Smooth muscle cell (in vitro differentiated cells): ENCODE measurements at regions not wholly inside any gene's neighbourhood (a gene's known extent, or its start where the extent isn't known, plus 50 kb on each side); places are given as distances from the start of the nearest gene placed in this dataset.
"Not testable (repeated sequence)": the region's sequence is repeated elsewhere in the genome, so short reads cannot be mapped to it uniquely, and the experiment has no call there.

Source experiments
- DNase-seq: peaks from one replicate; lab custom pipeline; 2025; ENCODE audit not compliant: unreplicated experiment; lab: John Stamatoyannopoulos, UW
- H2AFZ ChIP-seq: fragments of 200-600 bp; sonication (generic); 2 replicates; pipeline ENCODE4 v1.6.0; 2016; ENCODE audit warnings: antibody characterized with exemption, low read depth, mild to moderate bottlenecking
- H3F3A ChIP-seq: fragments of 200-600 bp; sonication (generic); 2 replicates; pipeline ENCODE4 v1.6.0; 2017; ENCODE audit warnings: antibody characterized with exemption, low read depth
- H3K27ac ChIP-seq: fragments of 200-600 bp; sonication (generic); 2 replicates; pipeline ENCODE4 v1.5.1; 2016; ENCODE audit warnings: low read depth, mild to moderate bottlenecking
- H3K27me3 ChIP-seq: fragments of 200-600 bp; sonication (generic); 2 replicates; pipeline ENCODE4 v1.6.1; 2016; ENCODE audit warnings: low read depth, mild to moderate bottlenecking
- H3K36me3 ChIP-seq: fragments of 200-600 bp; sonication (generic); 2 replicates; pipeline ENCODE4 v1.5.1; 2016; ENCODE audit warnings: low read depth
- H3K4me1 ChIP-seq: fragments of 200-600 bp; sonication (generic); 2 replicates; pipeline ENCODE4 v1.5.1; 2016; ENCODE audit warnings: low read depth
- H3K4me2 ChIP-seq: fragments of 200-600 bp; sonication (generic); 2 replicates; pipeline ENCODE4 v1.6.0; 2016; ENCODE audit warnings: mild to moderate bottlenecking
- H3K4me3 ChIP-seq: fragments of 200-600 bp; sonication (generic); 2 replicates; pipeline ENCODE4 v1.5.1; 2016; ENCODE audit warnings: mild to moderate bottlenecking
- H3K79me2 ChIP-seq: fragments of 200-600 bp; sonication (generic); 2 replicates; pipeline ENCODE4 v1.6.0; 2016; ENCODE audit warnings: low read depth, mild to moderate bottlenecking
- H3K9ac ChIP-seq: fragments of 200-600 bp; sonication (generic); 2 replicates; pipeline ENCODE4 v1.6.0; 2016; ENCODE audit warnings: low read depth
- H3K9me3 ChIP-seq: fragments of 200-600 bp; sonication (generic); replicated peaks from 2 replicates; pipeline ENCODE4 v1.5.1; 2016; ENCODE audit warnings: low read depth
- H4K20me1 ChIP-seq: fragments of 200-600 bp; sonication (generic); 2 replicates; pipeline ENCODE4 v1.6.0; 2016; ENCODE audit warnings: low read depth
- WGBS: methylation state at CpG from one replicate; pipeline ENCODE4 v1.1.7; 2016; ENCODE audit warnings: low lambda C conversion rate; 5-methylcytosine and 5-hydroxymethylcytosine counted together
- TF ChIP-seq, protein P1 (sequence below): fragments of 200-600 bp; sonication (generic); IDR thresholded peaks from 2 replicates; pipeline ENCODE4 v1.5.1; 2017; ENCODE audit warnings: borderline replicate concordance, mild to moderate bottlenecking, antibody characterized with exemption; ENCODE audit not compliant: insufficient read depth, poor library complexity, severe bottlenecking

DNA sequence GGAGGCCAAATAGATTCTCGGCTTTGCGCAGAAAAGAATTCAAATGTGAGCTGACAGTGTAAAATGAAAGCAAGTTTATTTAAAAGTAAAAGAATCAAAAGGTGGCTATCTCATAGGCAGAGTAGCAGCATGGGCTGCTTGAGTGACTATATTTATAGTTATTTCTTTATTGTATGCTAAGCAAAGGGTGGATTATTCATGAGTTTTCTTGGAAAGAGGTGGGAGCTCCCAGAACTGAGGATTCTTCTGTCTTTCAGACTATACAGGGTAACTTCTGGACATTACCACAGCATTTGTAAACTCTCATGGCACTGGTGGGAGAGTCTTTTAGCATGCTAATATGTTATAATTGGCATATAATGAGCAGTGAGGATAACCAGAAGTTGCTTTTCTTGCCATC lies 659.9 kb downstream of the RWDD3 start:
- Histone ChIP-seq H2AFZ (no peak overlapping the region), H3F3A (no peaks in the 10 kb centered on the region), H3K4me3 (no peak overlapping the region), H3K27ac (no peak overlapping the region), H3K4me1 (no peaks in the 10 kb centered on the region), H3K9me3 (peaks cover 4% of the 10 kb centered on the region), H4K20me1 (no peaks in the 10 kb centered on the region), H3K79me2 (no peaks in the 10 kb centered on the region), H3K4me2 (no peak overlapping the region), H3K27me3 (no peaks in the 10 kb centered on the region), H3K9ac (no peak overlapping the region), H3K36me3 (no peaks in the 10 kb centered on the region)
- 100% methylated on average over 2 of the region's 2 CpGs for WGBS
- no peak for DNase-seq
- TF ChIP-seq, protein P1, sequence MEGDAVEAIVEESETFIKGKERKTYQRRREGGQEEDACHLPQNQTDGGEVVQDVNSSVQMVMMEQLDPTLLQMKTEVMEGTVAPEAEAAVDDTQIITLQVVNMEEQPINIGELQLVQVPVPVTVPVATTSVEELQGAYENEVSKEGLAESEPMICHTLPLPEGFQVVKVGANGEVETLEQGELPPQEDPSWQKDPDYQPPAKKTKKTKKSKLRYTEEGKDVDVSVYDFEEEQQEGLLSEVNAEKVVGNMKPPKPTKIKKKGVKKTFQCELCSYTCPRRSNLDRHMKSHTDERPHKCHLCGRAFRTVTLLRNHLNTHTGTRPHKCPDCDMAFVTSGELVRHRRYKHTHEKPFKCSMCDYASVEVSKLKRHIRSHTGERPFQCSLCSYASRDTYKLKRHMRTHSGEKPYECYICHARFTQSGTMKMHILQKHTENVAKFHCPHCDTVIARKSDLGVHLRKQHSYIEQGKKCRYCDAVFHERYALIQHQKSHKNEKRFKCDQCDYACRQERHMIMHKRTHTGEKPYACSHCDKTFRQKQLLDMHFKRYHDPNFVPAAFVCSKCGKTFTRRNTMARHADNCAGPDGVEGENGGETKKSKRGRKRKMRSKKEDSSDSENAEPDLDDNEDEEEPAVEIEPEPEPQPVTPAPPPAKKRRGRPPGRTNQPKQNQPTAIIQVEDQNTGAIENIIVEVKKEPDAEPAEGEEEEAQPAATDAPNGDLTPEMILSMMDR, result no peak

- no peak overlapping the region for H2AFZ ChIP-seq
- H3K27me3 ChIP-seq, result no peaks in the 10 kb centered on the region
- TF ChIP-seq, protein P1, result no peak
- no peak for DNase-seq
- H3K79me2 ChIP-seq, result no peaks in the 10 kb centered on the region
- H3K4me2 ChIP-seq, result no peak overlapping the region
- H3K4me1 ChIP-seq, result no peaks in the 10 kb centered on the region
- H3K27ac ChIP-seq, result no peak overlapping the region
- no peaks in the 10 kb centered on the region for H4K20me1 ChIP-seq
- no peaks in the 10 kb centered on the region for H3K9me3 ChIP-seq
- H3K4me3 ChIP-seq, result no peak overlapping the region
- 78% methylated on average over 2 of the region's 2 CpGs for WGBS
- H3K9ac ChIP-seq, result no peak overlapping the region
- H3F3A ChIP-seq, result no peaks in the 10 kb centered on the region
- no peaks in the 10 kb centered on the region for H3K36me3 ChIP-seq
Observed at GRCh38 chr1:95903060-95903459, 669.0 kb downstream of the RWDD3 start.

GRCh38 chr1:95905818-95906395 lies 671.9 kb downstream of the RWDD3 start:
- Histone ChIP-seq H3K9ac (no peak overlapping the region), H3F3A (no peaks in the 10 kb centered on the region), H3K4me1 (no peaks in the 10 kb centered on the region), H3K27ac (no peak overlapping the region), H3K36me3 (no peaks in the 10 kb centered on the region), H3K9me3 (no peaks in the 10 kb centered on the region), H2AFZ (no peak overlapping the region), H3K4me3 (no peak overlapping the region), H3K79me2 (no peaks in the 10 kb centered on the region), H3K4me2 (no peak overlapping the region), H3K27me3 (no peaks in the 10 kb centered on the region), H4K20me1 (no peaks in the 10 kb centered on the region)
- 65% methylated on average over 1 of the region's 1 CpG for WGBS
- DNase-seq, result no peak
- TF ChIP-seq, protein P1, result no peak

- DNase-seq, H4K20me1 ChIP-seq: not testable (repeated sequence)
- WGBS, result 82% methylated on average over 3 of the region's 3 CpGs
Observed at GRCh38 chr1:95911739-95912138, 677.7 kb downstream of the RWDD3 start.

More at GRCh38 chr1:95911739-95912138, 677.7 kb downstream of the RWDD3 start:
- H2AFZ ChIP-seq, H3K79me2 ChIP-seq, H3F3A ChIP-seq, H3K4me2 ChIP-seq, H3K4me3 ChIP-seq, H3K9ac ChIP-seq, H3K36me3 ChIP-seq, H3K27ac ChIP-seq, H3K4me1 ChIP-seq, H3K27me3 ChIP-seq, H3K9me3 ChIP-seq: not testable (repeated sequence)
